OCI-LY3 (cell line): ENCODE measurements at regions not wholly inside any gene's neighbourhood (a gene's known extent, or its start where the extent isn't known, plus 50 kb on each side); places are given as distances from the start of the nearest gene placed in this dataset.

ENCODE experiments used
- H2AFZ ChIP-seq: fragments of 200-600, 300-600 bp; shearing (Covaris generic); 2 replicates; pipeline ENCODE4 v1.6.0; 2014; ENCODE audit warnings: antibody characterized with exemption, low read depth, low read length
- H3K27ac ChIP-seq: fragments of 200-600, 300-600 bp; sonication (generic); 2 replicates; pipeline ENCODE4 v1.5.1; 2014; ENCODE audit warnings: mild to moderate bottlenecking, low read length, moderate library complexity, mixed read lengths
- H3K27me3 ChIP-seq: fragments of 200-600, 300-600 bp; sonication (generic); 2 replicates; pipeline ENCODE4 v1.6.1; 2014; ENCODE audit warnings: low read depth, low read length, mixed read lengths
- H3K36me3 ChIP-seq: fragments of 200-600, 300-600 bp; sonication (generic); replicated peaks from 2 replicates; pipeline ENCODE3; 2014; ENCODE audit warnings: low read depth, low read length, mixed read lengths
- H3K4me1 ChIP-seq: fragments of 300-600, 200-600 bp; sonication (generic); 2 replicates; pipeline ENCODE4 v1.6.1; 2014; ENCODE audit warnings: low read length, mixed read lengths
- H3K4me2 ChIP-seq: fragments of 200-600, 300-600 bp; sonication (generic); 2 replicates; pipeline ENCODE4 v1.6.1; 2014; ENCODE audit warnings: low read length, mixed read lengths
- H3K4me3 ChIP-seq: fragments of 300-600, 200-600 bp; sonication (generic); 2 replicates; pipeline ENCODE4 v1.5.1; 2014; ENCODE audit warnings: antibody characterized with exemption, mild to moderate bottlenecking, low read length, moderate library complexity
- H3K79me2 ChIP-seq: fragments of 300-600, 200-600 bp; shearing (Covaris generic); 2 replicates; pipeline ENCODE4 v1.6.1; 2014; ENCODE audit warnings: mild to moderate bottlenecking, low read length, mixed read lengths
- H3K9ac ChIP-seq: fragments of 300-600, 200-600 bp; shearing (Covaris generic); 2 replicates; pipeline ENCODE4 v1.6.0; 2014; ENCODE audit warnings: mild to moderate bottlenecking, low read length, moderate library complexity
- H3K9me3 ChIP-seq: fragments of 200-600, 300-600 bp; shearing (Covaris generic); 2 replicates; pipeline ENCODE4 v1.6.1; 2014; ENCODE audit warnings: low read length, mixed read lengths; ENCODE audit not compliant: insufficient read depth
- H4K20me1 ChIP-seq: fragments of 200-600, 300-600 bp; sonication (generic); 2 replicates; pipeline ENCODE4 v1.6.1; 2016; ENCODE audit warnings: low read length, mixed read lengths; ENCODE audit not compliant: insufficient read depth
- EZH2phosphoT487 ChIP-seq: fragments of 200-600 bp; shearing (Covaris generic); IDR thresholded peaks from 2 replicates; pipeline ENCODE4 v1.6.1; 2018; ENCODE audit warnings: antibody characterized with exemption, mixed run types, low read depth
- TF ChIP-seq, protein P1 (sequence below): fragments of 200-600, 300-600 bp; sonication (generic); IDR thresholded peaks from 2 replicates; pipeline ENCODE4 v1.5.1; 2014; ENCODE audit warnings: antibody characterized with exemption, low read length, low read depth

DNA sequence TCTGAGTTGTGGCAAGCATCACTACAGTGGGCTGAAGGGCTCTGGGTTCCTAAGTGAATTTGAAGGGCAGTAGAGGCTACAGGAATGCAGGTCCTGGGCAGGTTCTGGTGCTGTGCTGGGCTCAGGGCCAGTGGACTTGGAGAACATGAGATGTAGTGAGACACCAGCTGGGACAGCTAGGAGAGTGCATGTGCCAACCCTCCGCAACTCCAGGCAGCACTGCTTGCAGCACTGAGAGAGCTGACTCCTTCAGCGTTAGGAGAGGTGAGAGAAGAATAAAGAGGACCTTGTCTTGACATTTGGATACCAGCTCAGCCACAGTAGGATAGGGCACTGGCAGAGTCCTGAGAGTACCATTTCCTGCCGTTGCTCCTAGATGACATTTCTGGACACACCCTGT, 739.9 kb upstream of the PRR20A start:
- Histone ChIP-seq H3K79me2 (no peaks in the 10 kb centered on the region), H3K9ac (no peak overlapping the region), H3K36me3 (no peaks in the 10 kb centered on the region), H3K4me1 (no peaks in the 10 kb centered on the region), H2AFZ (peak overlapping the region; percentile 69), H3K27ac (no peak overlapping the region), H3K4me3 (no peak overlapping the region), H4K20me1 (no peaks in the 10 kb centered on the region), H3K9me3 (no peaks in the 10 kb centered on the region), H3K4me2 (no peak overlapping the region), H3K27me3 (no peaks in the 10 kb centered on the region)
- TF ChIP-seq EZH2phosphoT487 = no peak
- TF ChIP-seq, protein P1, sequence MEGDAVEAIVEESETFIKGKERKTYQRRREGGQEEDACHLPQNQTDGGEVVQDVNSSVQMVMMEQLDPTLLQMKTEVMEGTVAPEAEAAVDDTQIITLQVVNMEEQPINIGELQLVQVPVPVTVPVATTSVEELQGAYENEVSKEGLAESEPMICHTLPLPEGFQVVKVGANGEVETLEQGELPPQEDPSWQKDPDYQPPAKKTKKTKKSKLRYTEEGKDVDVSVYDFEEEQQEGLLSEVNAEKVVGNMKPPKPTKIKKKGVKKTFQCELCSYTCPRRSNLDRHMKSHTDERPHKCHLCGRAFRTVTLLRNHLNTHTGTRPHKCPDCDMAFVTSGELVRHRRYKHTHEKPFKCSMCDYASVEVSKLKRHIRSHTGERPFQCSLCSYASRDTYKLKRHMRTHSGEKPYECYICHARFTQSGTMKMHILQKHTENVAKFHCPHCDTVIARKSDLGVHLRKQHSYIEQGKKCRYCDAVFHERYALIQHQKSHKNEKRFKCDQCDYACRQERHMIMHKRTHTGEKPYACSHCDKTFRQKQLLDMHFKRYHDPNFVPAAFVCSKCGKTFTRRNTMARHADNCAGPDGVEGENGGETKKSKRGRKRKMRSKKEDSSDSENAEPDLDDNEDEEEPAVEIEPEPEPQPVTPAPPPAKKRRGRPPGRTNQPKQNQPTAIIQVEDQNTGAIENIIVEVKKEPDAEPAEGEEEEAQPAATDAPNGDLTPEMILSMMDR = no peak

DNA sequence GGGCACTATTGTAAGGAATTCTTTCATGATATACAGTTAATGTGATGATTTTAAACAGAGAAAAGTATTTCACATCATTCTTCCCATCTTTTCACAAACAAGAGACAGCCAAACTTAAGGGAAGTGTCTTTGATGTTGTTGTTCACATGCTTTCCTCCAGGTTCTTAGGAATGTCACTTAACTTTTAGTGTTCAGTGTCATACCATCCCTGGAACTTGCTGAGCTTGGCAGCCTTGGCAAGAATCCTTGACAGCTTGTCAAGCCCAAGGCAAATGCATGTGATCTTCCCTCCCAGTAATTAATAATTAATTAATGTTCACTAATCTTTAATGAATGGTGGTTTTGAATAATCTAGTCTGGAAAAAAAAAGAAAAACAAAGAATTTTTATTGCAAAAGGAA, 727.9 kb upstream of the PRR20A start:
- Histone ChIP-seq H3K9me3 (no peaks in the 10 kb centered on the region), H3K9ac (no peak overlapping the region), H3K4me3 (no peak overlapping the region), H4K20me1 (no peaks in the 10 kb centered on the region), H3K79me2 (no peaks in the 10 kb centered on the region), H3K36me3 (no peaks in the 10 kb centered on the region), H2AFZ (no peak overlapping the region), H3K27me3 (no peaks in the 10 kb centered on the region), H3K4me2 (no peak overlapping the region), H3K27ac (no peak overlapping the region), H3K4me1 (no peaks in the 10 kb centered on the region)
- TF ChIP-seq, protein P1 = no peak
- TF ChIP-seq EZH2phosphoT487 = no peak

DNA sequence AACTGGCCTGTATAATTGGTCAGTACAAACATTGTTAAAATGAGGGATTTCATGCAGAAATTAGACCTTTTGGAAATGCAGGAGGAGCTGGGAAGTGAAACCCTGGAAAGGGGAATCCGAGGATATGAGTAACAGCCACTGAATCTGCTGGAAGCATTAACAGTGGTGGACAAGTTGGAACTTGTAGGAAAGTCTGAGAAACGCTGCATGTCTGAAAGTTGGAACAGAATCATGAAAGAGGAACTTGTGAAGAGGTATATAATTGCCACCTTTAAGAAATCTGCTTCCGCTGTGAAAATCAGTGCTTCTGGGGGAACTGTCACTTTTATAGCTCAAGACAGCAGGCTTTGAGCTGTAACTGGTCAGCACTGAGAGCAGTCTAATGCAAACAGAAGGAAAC, 716.5 kb upstream of the PRR20A start:
- no peak overlapping the region for H3K27ac ChIP-seq
- H3K79me2 ChIP-seq = no peaks in the 10 kb centered on the region
- H3K4me1 ChIP-seq = no peaks in the 10 kb centered on the region
- no peak overlapping the region for H3K9ac ChIP-seq
- no peak overlapping the region for H3K4me2 ChIP-seq
- no peak overlapping the region for H3K4me3 ChIP-seq
- no peaks in the 10 kb centered on the region for H4K20me1 ChIP-seq
- 0 out of 2 replicates have a peak overlapping the region, but pooled peaks have one; percentile 6 for H2AFZ ChIP-seq
- H3K27me3 ChIP-seq = no peaks in the 10 kb centered on the region
- TF ChIP-seq, protein P1 = no peak
- no peak for TF ChIP-seq EZH2phosphoT487
- H3K36me3 ChIP-seq = no peaks in the 10 kb centered on the region
- H3K9me3 ChIP-seq = no peaks in the 10 kb centered on the region

DNA sequence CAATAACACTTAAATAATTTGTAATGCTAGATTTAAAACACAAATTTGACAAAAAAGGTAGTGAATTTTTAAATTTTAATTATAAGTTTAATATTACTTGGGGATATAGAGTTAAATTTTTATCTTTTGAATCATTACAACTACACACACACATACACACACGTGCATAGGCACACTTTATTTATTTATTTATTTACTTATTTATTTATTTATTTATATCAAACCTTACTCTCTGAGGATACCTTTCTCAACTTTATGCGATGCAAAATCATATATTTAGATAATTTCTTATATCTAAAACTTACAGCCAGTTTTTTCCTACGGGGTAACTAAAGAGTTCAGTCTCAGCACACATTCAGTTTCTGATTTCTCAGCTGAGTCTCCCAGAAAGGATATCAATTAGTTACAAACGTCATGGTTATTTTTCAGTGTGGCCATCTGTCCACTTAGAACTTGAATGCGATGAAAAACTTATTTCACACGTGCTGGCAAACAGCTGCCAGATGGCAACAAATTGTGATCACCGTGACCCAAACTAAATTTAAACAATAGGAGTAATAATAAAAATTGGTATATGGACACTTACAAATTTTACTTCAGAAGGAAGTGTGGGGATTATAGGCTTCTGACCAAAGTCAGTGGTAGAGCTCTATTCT, 683.1 kb upstream of the PRR20A start:
- no peaks in the 10 kb centered on the region for H3K27me3 ChIP-seq
- no peaks in the 10 kb centered on the region for H3K9me3 ChIP-seq
- no peak overlapping the region for H3K27ac ChIP-seq
- no peak overlapping the region for H3K4me2 ChIP-seq
- no peaks in the 10 kb centered on the region for H3K4me1 ChIP-seq
- H4K20me1 ChIP-seq = no peaks in the 10 kb centered on the region
- H3K79me2 ChIP-seq = no peaks in the 10 kb centered on the region
- H3K9ac ChIP-seq = no peak overlapping the region
- no peak overlapping the region for H3K4me3 ChIP-seq
- H3K36me3 ChIP-seq = no peaks in the 10 kb centered on the region
- no peak overlapping the region for H2AFZ ChIP-seq
- TF ChIP-seq, protein P1 = no peak
- TF ChIP-seq EZH2phosphoT487 = no peak
